ENCODE measurements at regions not wholly inside any gene's neighbourhood (a gene's known extent, or its start where the extent isn't known, plus 50 kb on each side); places are given as distances from the start of the nearest gene placed in this dataset.
"Not testable (repeated sequence)": the region's sequence is repeated elsewhere in the genome, so short reads cannot be mapped to it uniquely, and the experiment has no call there.

DNA sequence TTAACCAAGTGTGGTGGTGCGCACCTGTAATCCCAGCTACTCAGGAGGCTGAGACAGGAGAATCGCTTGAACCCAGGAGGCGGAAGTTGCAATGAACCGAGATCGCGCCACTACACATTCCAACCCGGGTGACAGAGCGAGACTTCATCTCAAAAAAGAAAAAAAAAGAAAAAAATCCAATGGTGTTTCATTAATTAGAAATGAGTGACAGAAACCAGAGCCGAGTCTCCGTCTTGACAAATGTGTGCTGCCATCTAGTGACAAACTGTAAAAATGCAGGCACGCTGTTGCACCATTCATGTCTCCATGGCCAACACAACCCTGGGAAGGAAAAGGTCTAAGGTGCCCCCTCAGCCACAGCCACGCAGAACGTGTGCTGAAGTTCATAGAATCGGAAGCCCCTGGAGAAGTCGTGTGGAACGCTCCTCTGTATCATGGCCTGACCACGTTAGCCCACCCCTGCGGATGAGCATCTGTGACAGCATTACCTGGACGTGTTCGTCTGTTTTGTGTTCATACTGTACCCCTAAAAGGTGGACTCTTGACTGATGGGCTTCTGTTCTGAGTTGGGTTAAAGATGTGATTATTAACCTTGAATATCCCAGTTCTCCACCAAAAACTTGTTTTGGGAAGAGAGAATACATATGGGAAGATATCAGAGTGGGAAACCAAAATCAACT lies 94.9 kb downstream of the LYZL2 start:
- no peak overlapping the region for H3K4me3 ChIP-seq (ENCODE audit: low read depth, low read length)

DNA sequence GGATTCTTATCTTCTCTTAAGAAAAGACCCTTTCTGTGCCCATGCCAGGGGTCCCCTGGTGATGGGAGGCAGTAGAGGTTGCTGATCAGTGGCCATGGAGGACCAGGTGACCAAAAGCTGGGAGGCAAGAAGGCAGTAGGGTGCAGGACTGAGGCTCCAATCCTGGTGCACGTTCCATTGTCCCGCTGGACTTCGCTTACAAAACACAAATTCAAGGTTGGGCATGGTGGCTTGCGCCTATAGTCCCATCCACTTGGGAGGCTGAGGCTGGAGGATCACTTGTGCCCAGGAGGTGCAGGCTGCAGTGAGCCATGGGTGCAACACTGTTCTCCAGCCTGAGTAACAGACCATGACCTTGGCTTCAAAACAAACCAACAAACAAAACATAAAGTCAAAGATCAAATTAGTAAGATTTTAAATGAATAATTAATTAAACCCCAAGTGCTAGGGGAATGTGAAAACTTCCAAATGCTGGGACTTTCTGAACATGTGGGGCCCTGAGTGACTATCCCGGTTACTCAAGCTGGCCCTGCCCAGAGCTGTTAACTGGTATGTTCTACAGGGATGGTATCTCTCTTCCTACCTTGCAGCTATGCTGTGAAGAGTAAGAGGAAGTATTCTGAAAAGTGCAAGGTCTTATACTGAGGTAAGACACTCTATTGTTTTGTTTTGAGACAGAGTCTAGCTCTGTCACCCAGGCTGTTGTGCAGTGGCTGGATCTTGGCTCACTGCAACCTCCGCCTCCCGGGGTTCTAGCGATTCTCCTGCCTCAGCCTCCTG lies 97.6 kb downstream of the LYZL2 start:
- H3K4me3 ChIP-seq (ENCODE audit: low read depth, low read length): no peak overlapping the region

DNA sequence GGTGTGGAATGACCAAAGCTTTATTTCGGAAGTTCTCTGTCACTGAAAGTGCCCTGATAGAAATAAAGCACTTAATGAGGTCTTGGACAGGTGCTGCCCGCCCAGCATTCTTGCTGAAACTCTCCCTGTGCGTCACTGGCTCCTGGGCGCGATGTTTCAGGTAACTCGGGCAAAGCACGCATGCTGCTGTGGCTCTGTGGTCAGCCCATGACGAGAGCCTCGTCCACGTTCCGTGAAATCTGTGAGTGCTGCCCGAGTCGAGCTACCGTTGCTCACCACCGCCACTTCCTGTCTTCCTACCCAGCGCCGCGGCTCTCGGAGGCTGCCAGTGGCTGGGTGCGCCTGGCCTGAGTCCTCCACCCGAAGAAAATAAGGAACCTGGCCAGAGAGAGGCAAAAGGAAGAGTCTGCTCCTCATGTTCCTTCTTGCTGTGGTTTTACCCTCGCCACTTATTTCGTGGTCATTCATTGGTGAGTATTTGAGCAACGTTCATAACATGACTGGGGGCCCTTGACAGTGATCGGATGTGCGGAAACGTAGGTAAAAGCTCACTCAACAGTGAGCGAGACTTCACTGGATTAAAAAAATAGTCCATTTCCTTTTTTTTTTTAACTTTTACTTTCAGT lies 95.5 kb downstream of the MAP3K8 start:
- no peak overlapping the region for H3K4me3 ChIP-seq (ENCODE audit: low read depth, low read length)

DNA sequence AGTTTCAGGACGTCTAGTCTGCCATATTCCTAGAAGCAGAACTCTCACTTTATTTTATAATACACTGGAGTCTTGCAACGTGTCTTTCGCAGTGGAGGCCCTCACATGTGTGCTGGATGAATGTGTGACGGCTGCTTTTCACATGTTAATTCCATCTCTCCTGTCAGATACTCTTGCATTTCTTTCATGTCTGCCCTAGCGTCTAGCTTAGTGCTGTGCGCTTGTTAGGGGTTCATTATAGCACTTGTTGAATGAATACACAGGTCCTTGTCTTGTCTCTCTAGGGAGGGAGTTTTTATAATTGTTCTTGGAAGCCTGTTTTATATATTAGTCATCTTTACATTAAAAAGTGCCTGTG lies 94.4 kb downstream of the MAP3K8 start:
- no peak overlapping the region for H3K4me3 ChIP-seq (ENCODE audit: low read depth, low read length)

DNA sequence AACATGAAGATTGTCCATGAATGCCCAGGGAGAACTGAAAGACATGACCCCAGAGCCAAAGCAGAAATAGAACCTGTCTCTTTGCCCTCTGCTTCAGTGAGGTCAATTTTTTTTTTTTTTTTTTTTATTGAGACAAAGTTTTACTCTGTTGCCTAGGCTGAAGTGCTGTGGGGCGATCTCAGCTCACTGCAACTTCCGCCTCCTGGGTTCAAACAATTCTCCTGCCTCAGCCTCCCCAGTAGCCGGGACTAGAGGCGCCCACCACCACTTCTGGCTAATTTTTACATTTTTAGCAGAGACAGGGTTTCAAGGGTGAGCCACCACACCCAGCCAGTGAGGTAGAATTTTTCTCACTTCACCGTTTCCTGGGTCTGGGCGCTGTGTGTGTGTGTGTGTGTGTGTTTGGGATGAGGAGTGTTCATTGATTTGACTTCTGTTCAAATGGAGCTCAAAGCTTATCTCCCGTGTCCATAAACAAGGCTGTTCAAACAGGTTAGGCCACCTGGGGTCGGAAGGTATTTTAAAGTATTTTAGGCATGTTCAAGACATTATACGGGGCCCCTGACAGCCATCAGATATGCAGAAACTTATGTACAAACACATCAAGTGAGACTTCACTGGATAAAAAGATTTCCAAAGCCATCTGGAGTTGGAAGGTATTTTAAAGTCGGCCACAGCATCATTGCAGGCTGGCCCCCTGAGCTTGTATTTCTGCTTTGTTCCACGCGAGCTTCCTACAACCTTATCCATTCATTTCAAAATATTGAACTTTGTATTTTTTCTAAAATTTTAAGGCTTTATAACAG lies 93.8 kb downstream of the MAP3K8 start:
- no peak overlapping the region for H3K4me3 ChIP-seq (ENCODE audit: low read depth, low read length)

DNA sequence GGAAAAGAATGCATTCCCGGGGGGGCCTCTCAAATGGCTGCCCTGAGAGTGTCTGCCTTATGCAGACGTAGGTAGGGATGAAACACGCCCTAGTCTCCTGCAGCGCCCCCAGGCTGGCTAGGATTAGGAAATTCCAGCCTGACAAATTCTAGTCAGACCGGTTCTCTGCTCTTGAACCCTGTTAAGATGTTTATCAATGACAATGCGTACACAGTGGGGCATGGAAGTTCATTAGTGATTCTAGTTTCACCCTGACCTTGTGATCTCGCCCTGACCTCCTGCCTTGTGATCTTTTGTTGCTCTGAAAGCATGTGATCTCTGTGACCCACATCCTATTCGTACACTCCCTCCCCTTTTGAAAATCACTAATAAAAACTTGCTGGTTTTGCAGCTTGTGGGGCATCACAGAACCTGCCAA lies 88.7 kb downstream of the MAP3K8 start:
- H3K4me3 ChIP-seq (ENCODE audit: low read depth, low read length): not testable (repeated sequence)

DNA sequence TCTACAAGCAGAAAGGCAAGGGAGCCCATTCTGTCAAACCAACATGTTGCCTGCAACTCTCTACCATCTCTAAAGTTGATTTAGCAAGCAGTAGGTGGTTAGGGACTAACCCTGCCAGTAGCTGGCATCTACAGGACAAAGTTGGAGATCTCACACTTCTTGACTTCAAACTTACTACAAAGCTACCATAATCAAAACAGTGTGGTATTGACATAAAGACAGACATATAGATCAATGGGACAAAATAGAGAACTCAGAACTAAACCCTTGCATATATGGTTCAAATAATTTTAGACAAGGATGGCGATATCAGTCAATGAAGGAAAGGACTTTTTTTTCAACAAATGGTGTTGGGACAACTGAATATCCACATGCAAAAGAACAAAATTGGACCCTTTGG lies 84.9 kb downstream of the MAP3K8 start:
- no peak overlapping the region for H3K4me3 ChIP-seq (ENCODE audit: low read depth, low read length)
